HK-2 (cell line): ENCODE measurements at regions not wholly inside any gene's neighbourhood (a gene's known extent, or its start where the extent isn't known, plus 50 kb on each side); places are given as distances from the start of the nearest gene placed in this dataset.

Experiments
- DNase-seq: peaks from one replicate; pipeline ENCODE4 v3.0.0-alpha.2; 2018; ENCODE audit not compliant: unreplicated experiment

GRCh38 chr11:15807827-15808226 lies 548.5 kb downstream of the SOX6 start:
- no peak for DNase-seq

GRCh38 chr11:15810082-15810481 lies 546.3 kb downstream of the SOX6 start:
- DNase-seq, result no peak

GRCh38 chr11:15810525-15810924 lies 545.8 kb downstream of the SOX6 start:
- DNase-seq, result no peak

GRCh38 chr11:15815246-15816195 lies 540.8 kb downstream of the SOX6 start:
- no peak for DNase-seq

- DNase-seq, result no peak
Observed at GRCh38 chr11:15816260-15816871, 540.0 kb downstream of the SOX6 start.

GRCh38 chr11:15817001-15817400 lies 539.3 kb downstream of the SOX6 start:
- DNase-seq, result no peak

GRCh38 chr11:15818132-15818842 lies 538.1 kb downstream of the SOX6 start:
- no peak for DNase-seq

- peak; percentile 39 for DNase-seq
Observed at GRCh38 chr11:15819679-15820286, 536.6 kb downstream of the SOX6 start.

- DNase-seq, result no peak
Observed at GRCh38 chr11:15821451-15821850, 534.9 kb downstream of the SOX6 start.

- DNase-seq, result no peak
Observed at GRCh38 chr11:15824060-15824459, 532.3 kb downstream of the SOX6 start.

GRCh38 chr11:15825976-15826650 lies 530.2 kb downstream of the SOX6 start:
- no peak for DNase-seq

- DNase-seq, result peak; percentile 17
Observed at GRCh38 chr11:15826826-15827225, 529.5 kb downstream of the SOX6 start.

- DNase-seq, result no peak
Observed at GRCh38 chr11:15828215-15828853, 528.0 kb downstream of the SOX6 start.

- DNase-seq, result no peak
Observed at GRCh38 chr11:15829312-15829711, 527.0 kb downstream of the SOX6 start.

GRCh38 chr11:15830741-15831428 lies 525.5 kb downstream of the SOX6 start:
- no peak for DNase-seq

GRCh38 chr11:15835788-15836411 lies 520.4 kb downstream of the SOX6 start:
- DNase-seq, result no peak

- no peak for DNase-seq
Observed at GRCh38 chr11:15836795-15837194, 519.6 kb downstream of the SOX6 start.

- no peak for DNase-seq
Observed at GRCh38 chr11:15837901-15838489, 518.4 kb downstream of the SOX6 start.

GRCh38 chr11:15839061-15839460 lies 517.3 kb downstream of the SOX6 start:
- DNase-seq, result no peak

GRCh38 chr11:15840966-15841365 lies 515.4 kb downstream of the SOX6 start:
- DNase-seq, result no peak
